ENCODE measurements at regions not wholly inside any gene's neighbourhood (a gene's known extent, or its start where the extent isn't known, plus 50 kb on each side); places are given as distances from the start of the nearest gene placed in this dataset.

DNA sequence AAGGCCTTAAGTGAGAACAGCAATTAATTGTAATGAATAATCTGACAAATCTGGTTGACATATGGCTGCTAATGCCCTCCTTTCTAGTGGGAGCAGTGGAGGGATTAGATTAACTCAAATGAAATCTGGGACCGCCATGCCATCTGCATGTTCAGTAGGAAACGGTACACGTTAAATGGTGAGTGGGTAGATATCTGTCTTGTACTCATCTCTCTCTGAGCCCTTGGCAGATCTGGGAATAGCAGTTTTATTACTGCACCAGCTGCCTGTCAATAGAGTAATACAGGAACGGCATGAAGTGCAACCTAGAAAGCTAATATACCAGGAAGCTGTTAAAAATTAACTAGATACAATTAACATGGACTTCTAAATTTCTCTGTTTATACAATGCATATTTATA lies 258.8 kb downstream of the GPD2 start:
- dilution Hi-C loops (cut with MboI; ENCODE audit: extremely low pct_ligation_motif_present, low sequenced_read_pairs), result no loop called here
- intact Hi-C loops (cut with micrococcal nuclease), result no loop called here
- Histone ChIP-seq H2AFZ (ENCODE audit: low read depth, low read length) (no peak overlapping the region), H3K4me2 (ENCODE audit: insufficient read depth, low read length) (no peak overlapping the region), H3K4me1 (ENCODE audit: control insufficient read depth, extremely low read depth, insufficient read depth, low read length) (no peaks in the 10 kb centered on the region), H3K4me3 (replicated peaks in 1 of 3; ENCODE audit: insufficient read depth in 1 of 3, low read depth in 1 of 3, low read length in 3 of 3) (no peak overlapping the region), H3K36me3 (ENCODE audit: control insufficient read depth in 2 of 2, extremely low read depth in 1 of 2, insufficient read depth in 2 of 2, low read length in 2 of 2) (no peaks in the 10 kb centered on the region), H4K20me1 (replicated peaks; ENCODE audit: control insufficient read depth, extremely low read depth, insufficient read depth, low read length) (no peaks in the 10 kb centered on the region), H3K9ac (replicated peaks; ENCODE audit: extremely low read depth, insufficient read depth, low read length) (no peak overlapping the region), H3K79me2 (ENCODE audit: control insufficient read depth, insufficient read depth, low read length) (no peaks in the 10 kb centered on the region), H3K9me3 (replicated peaks; ENCODE audit: control insufficient read depth, insufficient read depth, low read length) (no peaks in the 10 kb centered on the region), H3K27me3 (ENCODE audit: control insufficient read depth in 2 of 2, insufficient read depth in 2 of 2, low read length in 2 of 2) (no peaks in the 10 kb centered on the region), H3K27ac (ENCODE audit: insufficient read depth, low read depth, low read length) (no peak overlapping the region), H3K9me1 (replicated peaks; ENCODE audit: control insufficient read depth, extremely low read depth, insufficient read depth, low read length) (no peaks in the 10 kb centered on the region)
- DNase-seq (ENCODE audit: low read depth, low spot score) (no peak), FAIRE-seq (no peak)
- BruUV-seq (replicated peaks), result no TSS peak
- TF ChIP-seq POLR2AphosphoS5 (IDR thresholded peaks at IDR 0.05; ENCODE audit: insufficient read depth, low read depth, low read length), result no peak
- TF ChIP-seq FOS (IDR thresholded peaks at IDR 0.05; ENCODE audit: borderline replicate concordance, insufficient read depth, low read length), result no peak
- no peak for TF ChIP-seq JUN (IDR thresholded peaks at IDR 0.05; ENCODE audit: borderline replicate concordance, insufficient read depth, insufficient read length, low read depth)
- no peak for TF ChIP-seq MYC (IDR thresholded peaks at IDR 0.05; ENCODE audit: low read depth, low read length)
- TF ChIP-seq, protein P1, sequence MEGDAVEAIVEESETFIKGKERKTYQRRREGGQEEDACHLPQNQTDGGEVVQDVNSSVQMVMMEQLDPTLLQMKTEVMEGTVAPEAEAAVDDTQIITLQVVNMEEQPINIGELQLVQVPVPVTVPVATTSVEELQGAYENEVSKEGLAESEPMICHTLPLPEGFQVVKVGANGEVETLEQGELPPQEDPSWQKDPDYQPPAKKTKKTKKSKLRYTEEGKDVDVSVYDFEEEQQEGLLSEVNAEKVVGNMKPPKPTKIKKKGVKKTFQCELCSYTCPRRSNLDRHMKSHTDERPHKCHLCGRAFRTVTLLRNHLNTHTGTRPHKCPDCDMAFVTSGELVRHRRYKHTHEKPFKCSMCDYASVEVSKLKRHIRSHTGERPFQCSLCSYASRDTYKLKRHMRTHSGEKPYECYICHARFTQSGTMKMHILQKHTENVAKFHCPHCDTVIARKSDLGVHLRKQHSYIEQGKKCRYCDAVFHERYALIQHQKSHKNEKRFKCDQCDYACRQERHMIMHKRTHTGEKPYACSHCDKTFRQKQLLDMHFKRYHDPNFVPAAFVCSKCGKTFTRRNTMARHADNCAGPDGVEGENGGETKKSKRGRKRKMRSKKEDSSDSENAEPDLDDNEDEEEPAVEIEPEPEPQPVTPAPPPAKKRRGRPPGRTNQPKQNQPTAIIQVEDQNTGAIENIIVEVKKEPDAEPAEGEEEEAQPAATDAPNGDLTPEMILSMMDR (IDR thresholded peaks at IDR 0.05; ENCODE audit: extremely low read depth in 1 of 2, insufficient read depth in 1 of 2, low read depth in 1 of 2, low read length in 2 of 2), result no peak
- TF ChIP-seq GATA2 (IDR thresholded peaks at IDR 0.05; ENCODE audit: insufficient read depth, insufficient read length, low read depth, low read length), result no peak
- TF ChIP-seq, protein P2, sequence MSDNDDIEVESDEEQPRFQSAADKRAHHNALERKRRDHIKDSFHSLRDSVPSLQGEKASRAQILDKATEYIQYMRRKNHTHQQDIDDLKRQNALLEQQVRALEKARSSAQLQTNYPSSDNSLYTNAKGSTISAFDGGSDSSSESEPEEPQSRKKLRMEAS (IDR thresholded peaks at IDR 0.05; ENCODE audit: insufficient read depth, insufficient read length), result no peak
- no peak for TF ChIP-seq POLR2A (IDR thresholded peaks at IDR 0.05; ENCODE audit: low read depth, low read length)
- no peak for TF ChIP-seq EZH2 (IDR thresholded peaks at IDR 0.05; ENCODE audit: borderline replicate concordance, low read depth, low read length, severe bottlenecking)
- POLR2A ChIA-PET, result no interaction called here
- CTCF ChIA-PET, result interaction anchor here (1.9 kb wide), 1 partner anchor 1318 kb away, joined by 4 read pairs; no protein-coding TSS in a partner anchor

All from endothelial cell of umbilical vein (primary cell).